ENCODE measurements at regions not wholly inside any gene's neighbourhood (a gene's known extent, or its start where the extent isn't known, plus 50 kb on each side); places are given as distances from the start of the nearest gene placed in this dataset.
A peak's percentile ranks its signal among the peaks of the same experiment; 100 is the strongest.

- DNase-seq = no peak
Measured at GRCh38 chr13:20351281-20352022, 119.3 kb upstream of the GJB6 start.

GRCh38 chr13:20350819-20351218, 118.7 kb upstream of the GJB6 start:
- no peak for DNase-seq

DNA sequence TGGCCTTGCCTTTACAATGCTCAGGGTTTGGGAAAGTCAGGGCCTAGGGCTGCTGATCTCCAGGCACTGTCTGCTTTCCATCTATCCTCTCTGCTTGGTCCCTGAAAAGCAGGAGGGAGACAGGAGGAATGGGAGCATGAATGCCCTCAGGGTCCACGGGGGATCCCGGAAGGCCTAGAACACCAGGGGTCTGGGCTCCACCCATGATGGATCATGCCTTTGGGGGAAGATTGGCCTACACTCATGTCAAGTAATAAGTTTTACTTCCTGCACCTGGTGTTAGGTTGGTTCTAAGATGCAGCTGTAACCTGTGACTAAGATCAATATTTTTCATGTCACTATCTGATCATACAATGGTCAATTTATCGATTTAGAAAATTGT, 118.3 kb upstream of the GJB6 start:
- no peak for DNase-seq

DNA sequence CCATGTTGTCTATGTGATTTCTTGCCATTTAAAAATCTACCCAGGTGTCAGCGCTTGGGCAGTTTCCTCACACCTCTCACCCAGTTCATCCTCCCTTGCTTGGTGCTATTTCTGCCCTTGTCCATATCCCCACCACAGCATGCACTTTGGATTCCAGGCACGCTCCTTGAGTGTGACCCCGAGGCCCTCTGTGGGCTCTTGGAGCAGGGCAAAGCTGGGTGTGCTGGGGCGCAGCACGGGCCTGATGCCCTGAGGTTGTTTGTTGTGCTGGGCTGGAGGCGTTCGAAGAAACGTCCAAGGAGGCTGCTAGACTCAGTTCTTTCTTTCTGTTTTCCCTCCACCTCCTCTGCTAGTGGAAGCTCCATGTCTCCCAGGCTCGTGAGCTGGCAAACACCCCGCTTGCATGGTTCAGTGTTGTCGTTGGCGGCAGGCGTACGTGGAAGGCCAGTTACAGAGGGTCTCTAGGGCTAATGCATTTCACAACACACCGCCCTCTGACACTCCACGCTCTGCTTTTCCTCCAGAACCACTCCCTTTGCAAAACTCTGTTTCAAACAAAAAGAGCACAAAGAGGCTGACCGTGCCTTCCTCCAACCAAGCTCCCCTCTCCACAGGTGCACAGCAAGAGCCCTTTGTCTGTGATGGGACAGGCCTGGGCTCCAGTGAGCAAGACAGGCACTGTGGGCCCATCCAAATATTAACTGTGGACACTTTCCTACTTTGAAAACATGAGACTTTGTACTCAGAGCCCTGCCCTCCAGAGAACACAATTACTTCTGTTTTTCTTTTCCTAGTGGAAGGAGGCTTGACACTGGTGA, 117.7 kb upstream of the GJB6 start:
- no peak for DNase-seq

DNA sequence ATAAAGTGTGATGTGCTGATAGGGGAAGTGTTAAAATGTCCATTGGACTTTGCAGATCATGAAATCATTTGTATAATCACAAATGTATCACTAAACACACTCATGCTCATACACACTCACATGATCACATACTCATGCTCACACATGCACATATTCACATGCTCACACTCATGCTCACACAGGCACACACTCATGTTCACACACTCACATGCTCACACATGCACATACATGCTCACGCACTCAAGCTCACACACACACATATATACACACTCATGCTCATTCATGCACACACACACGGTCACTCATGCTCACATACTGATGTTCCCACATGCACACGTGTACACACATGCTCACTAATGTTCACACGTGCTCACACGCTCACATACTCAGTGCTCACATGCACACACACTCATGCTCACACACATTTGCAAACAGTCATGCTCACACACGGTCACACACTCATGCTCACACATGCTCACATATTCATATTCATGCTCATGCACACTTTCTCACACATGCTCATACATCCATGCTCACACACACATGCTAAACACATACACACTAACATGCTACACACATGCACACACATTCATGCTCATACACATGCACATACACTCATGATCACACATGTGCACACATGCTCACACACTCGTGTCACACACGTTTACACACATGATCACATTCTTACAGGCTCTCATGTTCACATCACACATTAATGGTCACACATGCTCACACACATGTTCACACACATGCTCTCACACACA, 116.7 kb upstream of the GJB6 start:
- no peak for DNase-seq

DNA sequence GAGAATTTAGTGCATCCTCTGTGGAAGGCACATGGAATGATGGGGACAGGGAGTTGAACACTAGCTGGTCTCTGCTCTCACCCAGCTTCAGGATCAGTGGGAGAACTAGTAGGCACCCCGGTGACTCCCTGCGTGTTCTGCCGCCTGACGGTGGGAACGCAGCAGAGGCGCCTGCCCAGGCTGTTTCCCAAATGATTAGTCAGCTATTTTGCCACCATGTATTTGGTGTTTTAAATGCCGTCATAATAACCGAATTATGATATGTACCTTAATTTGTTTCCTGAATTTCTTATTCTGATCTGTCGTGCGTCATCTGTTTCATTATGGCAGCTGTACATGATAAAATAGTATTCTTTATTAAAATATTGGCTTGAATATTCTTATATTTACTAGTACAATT, 115.9 kb upstream of the GJB6 start:
- DNase-seq = no peak

- no peak for DNase-seq
Measured at GRCh38 chr13:20344836-20345490, 112.8 kb upstream of the GJB6 start.

- no peak for DNase-seq
Measured at GRCh38 chr13:20342311-20342710, 110.2 kb upstream of the GJB6 start.

DNA sequence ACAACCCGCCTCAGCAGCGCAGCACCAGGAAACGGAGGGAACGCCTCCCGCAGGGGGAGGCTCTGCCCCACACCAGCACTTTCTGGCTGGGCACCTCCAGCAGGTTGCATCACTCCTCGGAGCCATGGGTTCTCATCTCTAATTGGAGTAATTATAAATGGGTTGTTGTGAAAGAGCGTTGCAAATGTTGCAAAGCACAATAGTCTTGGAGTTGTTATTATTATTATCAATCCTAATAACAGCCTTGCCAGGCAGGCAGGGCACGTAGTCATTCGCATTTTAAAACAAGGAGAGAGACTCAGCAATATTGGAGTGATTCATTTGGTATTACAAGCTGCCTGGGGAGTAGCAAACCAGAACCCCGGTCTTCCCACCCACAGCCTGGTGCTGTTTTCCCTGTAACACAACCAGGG, 108.6 kb upstream of the GJB6 start:
- DNase-seq = no peak

- DNase-seq = no peak
Measured at GRCh38 chr13:20340136-20340758, 108.1 kb upstream of the GJB6 start.

DNA sequence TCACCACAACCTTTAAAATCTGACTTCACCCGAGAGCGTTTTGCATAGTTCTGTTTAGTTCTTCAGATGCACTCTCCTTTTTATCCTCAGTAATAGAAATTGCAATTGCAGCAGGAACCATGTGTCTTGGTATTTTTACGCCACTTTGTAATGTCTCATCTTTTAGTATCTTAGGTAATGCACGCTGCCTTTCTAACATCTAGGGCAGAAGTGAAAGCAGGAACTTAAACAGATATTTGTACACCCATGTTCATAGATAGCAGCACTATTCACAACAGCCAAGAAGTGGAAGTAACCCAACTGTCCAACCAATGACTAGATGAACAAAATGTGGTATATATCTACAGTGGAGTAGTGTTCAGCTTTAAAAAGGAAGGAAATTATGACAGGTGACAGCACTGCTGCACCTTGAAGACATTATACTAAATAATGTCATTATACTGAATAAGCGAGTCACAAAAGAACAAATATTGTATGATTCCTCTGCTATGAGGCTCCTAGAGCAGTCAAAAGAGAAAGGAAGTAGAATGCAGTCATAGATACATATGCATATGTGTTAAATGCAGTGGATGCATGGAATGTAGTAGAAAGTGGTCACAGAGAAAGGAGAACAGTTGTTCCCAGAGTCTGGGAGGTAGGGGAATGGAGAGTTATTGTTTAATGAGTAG, 105.9 kb upstream of the GJB6 start:
- no peak for DNase-seq

- no peak for DNase-seq
Measured at GRCh38 chr13:20336761-20337160, 104.6 kb upstream of the GJB6 start.

DNA sequence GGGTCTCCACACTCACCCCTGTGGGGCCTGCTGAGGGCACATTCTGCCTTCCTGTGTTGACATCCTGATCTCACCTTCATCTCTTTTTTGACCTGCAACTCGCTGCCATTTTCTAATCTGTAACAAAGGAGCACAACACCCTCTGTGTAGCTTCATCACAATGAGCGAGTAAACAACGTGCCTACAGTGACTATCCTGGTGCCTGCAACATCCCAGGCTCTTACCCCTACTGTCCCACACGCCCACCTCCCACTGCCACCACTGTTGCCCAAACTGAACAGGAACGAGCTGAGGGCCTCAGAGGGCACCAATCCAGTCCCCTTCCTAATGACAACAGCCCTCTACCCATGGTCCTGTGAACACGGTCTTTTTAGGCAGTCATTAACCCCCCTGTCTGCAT, 102.2 kb upstream of the GJB6 start:
- DNase-seq = no peak

- peak; percentile 28 for DNase-seq
Measured at GRCh38 chr13:20332361-20333096, 100.4 kb upstream of the GJB6 start.

GRCh38 chr13:20331949-20332348, 99.8 kb upstream of the GJB6 start:
- no peak for DNase-seq

GRCh38 chr13:20331419-20331818, 99.3 kb upstream of the GJB6 start:
- no peak for DNase-seq

GRCh38 chr13:20326809-20327208, 94.7 kb upstream of the GJB6 start:
- DNase-seq = no peak

DNA sequence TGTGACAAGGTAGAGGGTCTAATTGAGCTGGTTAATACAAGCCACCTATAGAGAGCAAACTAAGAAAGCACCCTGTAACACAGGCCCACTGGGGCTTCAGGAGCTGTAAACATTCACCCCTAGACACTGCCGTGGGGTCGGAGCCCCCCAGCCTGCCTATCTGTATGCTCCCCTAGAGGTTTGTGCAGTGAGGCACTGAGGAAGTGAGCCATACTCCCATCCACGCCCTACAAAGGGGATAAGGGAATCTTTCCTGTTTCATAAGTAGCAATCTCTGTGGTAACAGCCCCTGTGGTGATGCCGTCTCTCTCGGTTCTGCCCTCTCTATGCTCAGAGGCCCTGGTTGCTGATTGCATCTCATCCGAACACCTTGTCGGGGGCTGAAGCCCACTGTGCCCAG, 94.2 kb upstream of the GJB6 start:
- no peak for DNase-seq

DNA sequence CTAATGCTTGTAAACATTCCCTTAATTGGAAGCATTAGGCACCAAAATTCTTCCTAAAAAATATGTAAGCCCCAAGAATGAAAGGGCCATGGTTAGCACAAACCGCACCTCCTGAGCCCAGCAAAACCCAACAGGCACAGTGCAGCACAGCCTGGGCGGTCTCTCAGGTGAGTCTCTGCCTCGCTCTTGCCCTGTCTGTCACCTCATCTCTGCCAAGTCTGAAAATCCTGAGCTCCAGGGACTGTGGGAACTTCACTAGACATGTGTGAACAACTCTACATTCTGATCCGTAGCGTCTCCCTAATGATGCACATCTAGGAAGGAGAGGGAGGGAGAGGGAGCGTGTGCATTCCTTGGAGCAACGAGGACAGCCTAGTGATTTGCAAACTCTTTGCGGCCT, 88.8 kb upstream of the GJB6 start:
- no peak for DNase-seq

DNA sequence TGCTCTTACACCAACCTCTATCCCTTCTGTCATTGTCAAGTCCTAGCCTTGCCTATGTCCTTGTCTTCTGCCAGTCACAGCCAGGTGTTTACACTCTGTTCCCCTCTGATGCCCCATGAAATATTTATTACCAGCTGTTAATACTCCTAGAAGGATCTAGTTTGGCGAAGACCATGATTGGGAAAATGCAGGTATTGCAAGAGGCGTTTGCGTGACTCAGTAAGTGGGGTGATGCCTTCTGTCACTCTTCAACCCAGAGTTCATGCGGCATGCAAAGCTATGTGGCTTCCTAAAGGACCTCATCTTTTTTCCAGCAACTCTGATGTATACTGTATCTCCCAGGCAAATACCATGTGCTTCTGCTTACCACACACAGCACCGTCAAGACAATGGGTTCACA, 81.8 kb upstream of the GJB6 start:
- no peak for DNase-seq

GRCh38 chr13:20312292-20312691, 80.2 kb upstream of the GJB6 start:
- DNase-seq = no peak
